ENCODE measurements at regions not wholly inside any gene's neighbourhood (a gene's known extent, or its start where the extent isn't known, plus 50 kb on each side); places are given as distances from the start of the nearest gene placed in this dataset.

DNA sequence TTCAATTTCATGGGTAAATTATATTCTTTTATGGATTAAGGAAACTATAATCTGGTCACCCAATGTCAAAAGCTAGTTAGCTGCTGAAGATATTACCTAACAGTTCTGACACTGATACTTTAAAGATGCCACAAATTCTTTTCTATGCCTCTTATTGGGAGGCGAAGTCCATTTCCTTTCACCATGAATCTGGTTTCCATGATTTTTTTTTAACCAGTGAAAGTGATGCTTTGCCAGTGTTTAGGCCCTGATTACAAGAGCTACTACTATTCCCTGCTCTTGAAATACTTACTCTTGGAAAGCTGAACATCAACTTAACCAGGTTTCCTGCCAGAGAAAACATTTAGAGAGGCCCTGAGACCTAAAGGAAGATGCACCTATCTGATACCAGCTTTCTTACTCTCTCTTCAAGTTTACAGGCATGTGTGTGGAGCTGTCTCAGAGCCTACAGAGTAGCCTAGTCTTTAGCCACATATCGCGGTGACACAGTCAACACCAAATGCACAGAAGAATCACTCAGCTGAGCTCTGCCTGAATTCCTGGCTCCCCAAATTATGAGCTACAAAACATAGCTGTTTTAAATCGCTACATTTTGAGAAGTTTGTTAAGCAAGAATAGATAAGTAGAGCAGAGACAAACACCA is 1280.8 kb downstream of the PCDH7 start:
- no peak for ATAC-seq
- TF ChIP-seq ARNTL (CRISPR knock-in tag; IDR thresholded peaks at IDR 0.05; ENCODE audit: borderline replicate concordance, low read depth) (no peak), GLIS3 (CRISPR knock-in tag; IDR thresholded peaks at IDR 0.05) (no peak), RARB (CRISPR knock-in tag; IDR thresholded peaks at IDR 0.05) (no peak), ZC3H10 (CRISPR knock-in tag; IDR thresholded peaks at IDR 0.05) (no peak), TCF4 (CRISPR knock-in tag; IDR thresholded peaks at IDR 0.05; ENCODE audit: borderline replicate concordance) (no peak), OSR1 (CRISPR knock-in tag; IDR thresholded peaks at IDR 0.05) (no peak), CSDC2 (CRISPR knock-in tag; IDR thresholded peaks at IDR 0.05) (no peak), CREB5 (CRISPR knock-in tag; IDR thresholded peaks at IDR 0.05; ENCODE audit: low read depth) (no peak), ISL1 (CRISPR knock-in tag; IDR thresholded peaks at IDR 0.05) (no peak), ZNF8 (CRISPR knock-in tag; IDR thresholded peaks at IDR 0.05) (no peak), ESRRG (CRISPR knock-in tag; IDR thresholded peaks at IDR 0.05) (no peak), TOX (CRISPR knock-in tag; IDR thresholded peaks at IDR 0.05; ENCODE audit: borderline replicate concordance) (no peak), PPARA (CRISPR knock-in tag; IDR thresholded peaks at IDR 0.05; ENCODE audit: borderline replicate concordance) (no peak), ZFP3 (CRISPR knock-in tag; IDR thresholded peaks at IDR 0.05) (no peak), SNAI2 (CRISPR knock-in tag; IDR thresholded peaks at IDR 0.05) (no peak)
- TF ChIP-seq, protein P1, sequence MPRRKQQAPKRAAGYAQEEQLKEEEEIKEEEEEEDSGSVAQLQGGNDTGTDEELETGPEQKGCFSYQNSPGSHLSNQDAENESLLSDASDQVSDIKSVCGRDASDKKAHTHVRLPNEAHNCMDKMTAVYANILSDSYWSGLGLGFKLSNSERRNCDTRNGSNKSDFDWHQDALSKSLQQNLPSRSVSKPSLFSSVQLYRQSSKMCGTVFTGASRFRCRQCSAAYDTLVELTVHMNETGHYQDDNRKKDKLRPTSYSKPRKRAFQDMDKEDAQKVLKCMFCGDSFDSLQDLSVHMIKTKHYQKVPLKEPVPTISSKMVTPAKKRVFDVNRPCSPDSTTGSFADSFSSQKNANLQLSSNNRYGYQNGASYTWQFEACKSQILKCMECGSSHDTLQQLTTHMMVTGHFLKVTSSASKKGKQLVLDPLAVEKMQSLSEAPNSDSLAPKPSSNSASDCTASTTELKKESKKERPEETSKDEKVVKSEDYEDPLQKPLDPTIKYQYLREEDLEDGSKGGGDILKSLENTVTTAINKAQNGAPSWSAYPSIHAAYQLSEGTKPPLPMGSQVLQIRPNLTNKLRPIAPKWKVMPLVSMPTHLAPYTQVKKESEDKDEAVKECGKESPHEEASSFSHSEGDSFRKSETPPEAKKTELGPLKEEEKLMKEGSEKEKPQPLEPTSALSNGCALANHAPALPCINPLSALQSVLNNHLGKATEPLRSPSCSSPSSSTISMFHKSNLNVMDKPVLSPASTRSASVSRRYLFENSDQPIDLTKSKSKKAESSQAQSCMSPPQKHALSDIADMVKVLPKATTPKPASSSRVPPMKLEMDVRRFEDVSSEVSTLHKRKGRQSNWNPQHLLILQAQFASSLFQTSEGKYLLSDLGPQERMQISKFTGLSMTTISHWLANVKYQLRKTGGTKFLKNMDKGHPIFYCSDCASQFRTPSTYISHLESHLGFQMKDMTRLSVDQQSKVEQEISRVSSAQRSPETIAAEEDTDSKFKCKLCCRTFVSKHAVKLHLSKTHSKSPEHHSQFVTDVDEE (CRISPR knock-in tag; IDR thresholded peaks at IDR 0.05) = no peak

- no peak for TF ChIP-seq ZC3H10 (CRISPR knock-in tag; IDR thresholded peaks at IDR 0.05)
- no peak for TF ChIP-seq POU6F1 (CRISPR knock-in tag; IDR thresholded peaks at IDR 0.05; ENCODE audit: borderline replicate concordance, low read depth)
- TF ChIP-seq ISL1 (CRISPR knock-in tag; IDR thresholded peaks at IDR 0.05) = no peak
- no peak for TF ChIP-seq ZFP30 (CRISPR knock-in tag; IDR thresholded peaks at IDR 0.05)
- TF ChIP-seq ZNF565 (CRISPR knock-in tag; conservative IDR thresholded peaks at IDR 0.05; ENCODE audit: low read depth) = no peak
- TF ChIP-seq TOX (CRISPR knock-in tag; IDR thresholded peaks at IDR 0.05; ENCODE audit: borderline replicate concordance) = no peak
- TF ChIP-seq TCF4 (CRISPR knock-in tag; IDR thresholded peaks at IDR 0.05; ENCODE audit: borderline replicate concordance) = no peak
- no peak for TF ChIP-seq ESRRG (CRISPR knock-in tag; IDR thresholded peaks at IDR 0.05)
- no peak for TF ChIP-seq ZNF70 (CRISPR knock-in tag; IDR thresholded peaks at IDR 0.05)
- ATAC-seq = no peak
Observed at GRCh38 chr4:32002037-32002747, 1282.0 kb downstream of the PCDH7 start.

DNA sequence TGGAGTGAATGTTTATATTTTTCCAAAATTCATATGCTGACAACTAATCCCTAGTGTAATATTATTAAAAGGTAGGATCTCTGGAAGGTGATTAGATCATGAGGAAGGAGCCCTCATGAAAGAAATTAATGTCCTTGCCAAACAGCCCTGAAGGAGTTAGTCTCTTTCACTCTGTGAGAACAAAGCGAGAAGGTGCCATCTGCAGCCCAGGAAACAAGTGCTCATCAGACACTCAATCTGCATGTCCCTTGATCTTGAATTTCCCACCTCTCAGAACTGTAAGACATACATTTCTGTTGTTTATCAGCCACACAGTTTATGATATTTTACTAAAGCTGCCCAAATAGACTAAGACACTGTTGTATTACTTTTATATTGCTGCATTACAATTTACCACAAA is 1283.4 kb downstream of the PCDH7 start:
- TF ChIP-seq ZC3H10 (CRISPR knock-in tag; IDR thresholded peaks at IDR 0.05) (no peak), RARB (CRISPR knock-in tag; IDR thresholded peaks at IDR 0.05) (no peak), TOX (CRISPR knock-in tag; IDR thresholded peaks at IDR 0.05; ENCODE audit: borderline replicate concordance) (no peak), ZNF8 (CRISPR knock-in tag; IDR thresholded peaks at IDR 0.05) (no peak), TCF4 (CRISPR knock-in tag; IDR thresholded peaks at IDR 0.05; ENCODE audit: borderline replicate concordance) (no peak), CREB5 (CRISPR knock-in tag; IDR thresholded peaks at IDR 0.05; ENCODE audit: low read depth) (no peak), ARNTL (CRISPR knock-in tag; IDR thresholded peaks at IDR 0.05; ENCODE audit: borderline replicate concordance, low read depth) (no peak), ISL1 (CRISPR knock-in tag; IDR thresholded peaks at IDR 0.05) (no peak), PPARA (CRISPR knock-in tag; IDR thresholded peaks at IDR 0.05; ENCODE audit: borderline replicate concordance) (no peak), PATZ1 (CRISPR knock-in tag; IDR thresholded peaks at IDR 0.05; ENCODE audit: borderline replicate concordance) (no peak), ZNF70 (CRISPR knock-in tag; IDR thresholded peaks at IDR 0.05) (no peak), ZFP30 (CRISPR knock-in tag; IDR thresholded peaks at IDR 0.05) (no peak)
- TF ChIP-seq, protein P2, sequence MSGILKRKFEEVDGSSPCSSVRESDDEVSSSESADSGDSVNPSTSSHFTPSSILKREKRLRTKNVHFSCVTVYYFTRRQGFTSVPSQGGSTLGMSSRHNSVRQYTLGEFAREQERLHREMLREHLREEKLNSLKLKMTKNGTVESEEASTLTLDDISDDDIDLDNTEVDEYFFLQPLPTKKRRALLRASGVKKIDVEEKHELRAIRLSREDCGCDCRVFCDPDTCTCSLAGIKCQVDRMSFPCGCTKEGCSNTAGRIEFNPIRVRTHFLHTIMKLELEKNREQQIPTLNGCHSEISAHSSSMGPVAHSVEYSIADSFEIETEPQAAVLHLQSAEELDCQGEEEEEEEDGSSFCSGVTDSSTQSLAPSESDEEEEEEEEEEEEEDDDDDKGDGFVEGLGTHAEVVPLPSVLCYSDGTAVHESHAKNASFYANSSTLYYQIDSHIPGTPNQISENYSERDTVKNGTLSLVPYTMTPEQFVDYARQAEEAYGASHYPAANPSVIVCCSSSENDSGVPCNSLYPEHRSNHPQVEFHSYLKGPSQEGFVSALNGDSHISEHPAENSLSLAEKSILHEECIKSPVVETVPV (CRISPR knock-in tag; IDR thresholded peaks at IDR 0.05) = no peak
- TF ChIP-seq, protein P1 (CRISPR knock-in tag; IDR thresholded peaks at IDR 0.05) = no peak
- ATAC-seq = no peak

Measured in SK-N-SH treated with all-trans-retinoic acid at 6 μM for 48 hours (cell line).